ENCODE measurements at regions not wholly inside any gene's neighbourhood (a gene's known extent, or its start where the extent isn't known, plus 50 kb on each side); places are given as distances from the start of the nearest gene placed in this dataset.

- TF ChIP-seq, protein P1, sequence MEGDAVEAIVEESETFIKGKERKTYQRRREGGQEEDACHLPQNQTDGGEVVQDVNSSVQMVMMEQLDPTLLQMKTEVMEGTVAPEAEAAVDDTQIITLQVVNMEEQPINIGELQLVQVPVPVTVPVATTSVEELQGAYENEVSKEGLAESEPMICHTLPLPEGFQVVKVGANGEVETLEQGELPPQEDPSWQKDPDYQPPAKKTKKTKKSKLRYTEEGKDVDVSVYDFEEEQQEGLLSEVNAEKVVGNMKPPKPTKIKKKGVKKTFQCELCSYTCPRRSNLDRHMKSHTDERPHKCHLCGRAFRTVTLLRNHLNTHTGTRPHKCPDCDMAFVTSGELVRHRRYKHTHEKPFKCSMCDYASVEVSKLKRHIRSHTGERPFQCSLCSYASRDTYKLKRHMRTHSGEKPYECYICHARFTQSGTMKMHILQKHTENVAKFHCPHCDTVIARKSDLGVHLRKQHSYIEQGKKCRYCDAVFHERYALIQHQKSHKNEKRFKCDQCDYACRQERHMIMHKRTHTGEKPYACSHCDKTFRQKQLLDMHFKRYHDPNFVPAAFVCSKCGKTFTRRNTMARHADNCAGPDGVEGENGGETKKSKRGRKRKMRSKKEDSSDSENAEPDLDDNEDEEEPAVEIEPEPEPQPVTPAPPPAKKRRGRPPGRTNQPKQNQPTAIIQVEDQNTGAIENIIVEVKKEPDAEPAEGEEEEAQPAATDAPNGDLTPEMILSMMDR (IDR thresholded peaks at IDR 0.05): no peak
- no peak for TF ChIP-seq POLR2A (IDR thresholded peaks at IDR 0.05)
Observed at GRCh38 chr4:123297836-123298235, 98.8 kb upstream of the SPRY1 start.

All from adrenal gland (tissue), 5 donors.